GM19328 (cell line): ENCODE measurements at regions not wholly inside any gene's neighbourhood (a gene's known extent, or its start where the extent isn't known, plus 50 kb on each side); places are given as distances from the start of the nearest gene placed in this dataset.

Experiments
- ATAC-seq: cut with Tn5 transposase; IDR thresholded peaks from one replicate; pipeline ENCODE4 v1.9.1; 2021; ENCODE audit warnings: mild to moderate bottlenecking, moderate library complexity; ENCODE audit not compliant: unreplicated experiment

GRCh38 chr20:50311308-50312001 lies 120.8 kb downstream of the CEBPB start:
- ATAC-seq = no peak

- ATAC-seq = no peak
These were observed 121.5 kb downstream of the CEBPB start for GRCh38 chr20:50312002-50312681.

GRCh38 chr20:50312682-50313521 lies 122.3 kb downstream of the CEBPB start:
- ATAC-seq = no peak

GRCh38 chr20:50313522-50313820 lies 122.8 kb downstream of the CEBPB start:
- ATAC-seq = no peak

- no peak for ATAC-seq
These were observed 123.4 kb downstream of the CEBPB start for GRCh38 chr20:50313827-50314677.

GRCh38 chr20:50314678-50315335 lies 124.2 kb downstream of the CEBPB start:
- no peak for ATAC-seq

- no peak for ATAC-seq
These were observed 125.2 kb downstream of the CEBPB start for GRCh38 chr20:50315586-50316551.

- no peak for ATAC-seq
These were observed 126.5 kb downstream of the CEBPB start for GRCh38 chr20:50317116-50317515.

GRCh38 chr20:50317609-50318008 lies 127.0 kb downstream of the CEBPB start:
- no peak for ATAC-seq

GRCh38 chr20:50318710-50319109 lies 128.1 kb downstream of the CEBPB start:
- no peak for ATAC-seq

- no peak for ATAC-seq
These were observed 129.6 kb downstream of the CEBPB start for GRCh38 chr20:50320005-50320900.

- no peak for ATAC-seq
These were observed 130.5 kb downstream of the CEBPB start for GRCh38 chr20:50320901-50321796.

GRCh38 chr20:50321797-50322480 lies 131.3 kb downstream of the CEBPB start:
- no peak for ATAC-seq

GRCh38 chr20:50322703-50323131 lies 132.1 kb downstream of the CEBPB start:
- ATAC-seq = no peak

GRCh38 chr20:50323209-50323608 lies 132.6 kb downstream of the CEBPB start:
- no peak for ATAC-seq
